ENCODE measurements at regions not wholly inside any gene's neighbourhood (a gene's known extent, or its start where the extent isn't known, plus 50 kb on each side); places are given as distances from the start of the nearest gene placed in this dataset.
"Not testable (repeated sequence)": the region's sequence is repeated elsewhere in the genome, so short reads cannot be mapped to it uniquely, and the experiment has no call there.

DNA sequence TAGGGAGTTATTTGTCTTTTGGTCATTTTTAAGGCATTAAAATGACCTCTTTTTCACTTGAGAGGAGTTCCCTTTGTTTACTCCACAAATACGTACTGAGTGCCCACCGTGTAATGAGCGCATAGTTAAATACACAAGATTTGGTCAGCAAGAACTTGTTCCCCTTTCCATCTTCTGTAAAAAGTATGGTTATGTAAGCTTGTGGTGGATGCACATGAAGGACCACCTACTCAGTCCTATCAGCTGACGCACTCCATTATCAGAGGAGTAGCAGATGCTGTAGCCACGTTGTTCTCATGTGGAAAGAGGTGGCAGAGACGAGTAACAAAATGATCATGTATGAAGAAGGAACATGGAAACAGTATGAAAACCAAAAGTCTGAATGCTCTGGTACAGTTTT lies 78.0 kb upstream of the GARIN1A start:
- Mint-ChIP-seq H3K36me3 (peaks cover 50 to 70% of the 10 kb centered on the region in 2 donors), H3K27ac (peak overlapping the region in 2 of 7 donors; percentile 31 to 75)
- H2AFZ ChIP-seq (ENCODE audit: insufficient read depth, low read depth, low read length, poor library complexity, severe bottlenecking); H3K79me2 ChIP-seq (ENCODE audit: insufficient read depth, low read length); H3K27me3 ChIP-seq (ENCODE audit: control insufficient read depth in 2 of 2, insufficient read depth in 2 of 2, low read length in 2 of 2); H3K9ac ChIP-seq (ENCODE audit: insufficient read depth, low read length, poor library complexity, severe bottlenecking); H3K4me2 ChIP-seq (replicated peaks; ENCODE audit: extremely low read depth, low read length, poor library complexity, severe bottlenecking); H3K4me3 Mint-ChIP-seq; H3K27me3 Mint-ChIP-seq (ENCODE audit: low read depth in 3 of 3); intact Hi-C loops (cut with micrococcal nuclease); H3K9me3 ChIP-seq (replicated peaks in 1 of 2; ENCODE audit: control insufficient read depth in 1 of 2, insufficient read depth in 1 of 2, low read length in 2 of 2); H3K9me3 Mint-ChIP-seq; H3K4me3 ChIP-seq (replicated peaks in 1 of 3; ENCODE audit: low read depth in 2 of 3, low read length in 3 of 3); DNase-seq; H3K4me1 ChIP-seq (ENCODE audit: control insufficient read depth in 1 of 2, insufficient read depth in 2 of 2, low read length in 2 of 2); H3K4me1 Mint-ChIP-seq: not testable (repeated sequence)
- Histone ChIP-seq H3K36me3 (replicated peaks in 1 of 2; ENCODE audit: control insufficient read depth in 1 of 2, insufficient read depth in 2 of 2, low read length in 2 of 2) (peaks cover 42 to 65% of the 10 kb centered on the region in 2 donors), H4K20me1 (ENCODE audit: insufficient read depth, low read length) (peaks cover 47% of the 10 kb centered on the region), H3K27ac (ENCODE audit: low read depth in 1 of 2, low read length in 2 of 2) (peak overlapping the region in 1 of 2 donors; percentile 8)
- no CpG with 5 or more reads among the region's 6 CpGs for WGBS (ENCODE audit: insufficient coverage)

DNA sequence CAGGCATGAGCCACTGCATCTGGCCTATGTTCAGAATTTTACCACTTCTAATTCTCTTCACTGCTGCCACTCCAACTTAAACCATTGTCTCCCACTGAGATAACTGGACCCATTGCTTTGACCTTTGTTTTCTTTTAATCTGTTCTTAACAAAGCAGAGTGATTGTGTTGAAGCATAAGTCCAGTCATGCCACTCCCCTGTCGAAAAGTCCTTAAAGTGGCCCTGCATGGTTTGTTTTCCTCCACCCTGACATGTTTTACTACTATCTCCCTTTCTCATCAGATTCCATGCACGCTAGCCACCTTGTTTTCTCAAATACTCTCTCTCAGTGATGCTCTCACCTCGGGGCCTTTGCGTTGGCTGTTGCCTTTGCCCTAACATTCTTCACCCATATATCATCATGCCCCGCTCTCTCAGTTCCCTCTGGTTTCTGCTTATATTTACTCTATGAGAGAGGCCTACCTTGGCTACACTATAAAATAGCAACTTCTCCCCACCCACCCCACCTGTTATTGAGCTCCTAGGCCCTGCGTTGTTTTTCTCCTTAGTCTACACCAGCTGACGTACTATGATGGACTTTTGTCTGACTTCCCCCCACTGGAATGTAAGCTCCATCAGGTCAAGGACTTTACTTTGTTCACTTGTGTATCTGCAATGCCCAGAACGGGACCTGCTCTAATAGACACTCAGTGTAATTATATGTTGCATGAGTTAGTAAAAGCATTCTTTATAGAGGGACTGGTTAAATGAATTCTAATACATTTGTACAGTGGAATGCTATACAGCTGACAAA lies 75.6 kb upstream of the GARIN1A start:
- Histone ChIP-seq H3K36me3 (replicated peaks in 1 of 2; ENCODE audit: control insufficient read depth in 1 of 2, insufficient read depth in 2 of 2, low read length in 2 of 2) (peaks cover 43 to 75% of the 10 kb centered on the region in 2 donors), H4K20me1 (ENCODE audit: insufficient read depth, low read length) (peaks cover 57% of the 10 kb centered on the region)
- H3K9me3 Mint-ChIP-seq; intact Hi-C loops (cut with micrococcal nuclease); H3K4me1 ChIP-seq (ENCODE audit: control insufficient read depth in 1 of 2, insufficient read depth in 2 of 2, low read length in 2 of 2); H3K9me3 ChIP-seq (replicated peaks in 1 of 2; ENCODE audit: control insufficient read depth in 1 of 2, insufficient read depth in 1 of 2, low read length in 2 of 2); H3K4me3 ChIP-seq (replicated peaks in 1 of 3; ENCODE audit: low read depth in 2 of 3, low read length in 3 of 3); H2AFZ ChIP-seq (ENCODE audit: insufficient read depth, low read depth, low read length, poor library complexity, severe bottlenecking); H3K4me3 Mint-ChIP-seq; H3K27ac ChIP-seq (ENCODE audit: low read depth in 1 of 2, low read length in 2 of 2); H3K4me2 ChIP-seq (replicated peaks; ENCODE audit: extremely low read depth, low read length, poor library complexity, severe bottlenecking); H3K27me3 ChIP-seq (ENCODE audit: control insufficient read depth in 2 of 2, insufficient read depth in 2 of 2, low read length in 2 of 2); H3K9ac ChIP-seq (ENCODE audit: insufficient read depth, low read length, poor library complexity, severe bottlenecking); H3K27me3 Mint-ChIP-seq (ENCODE audit: low read depth in 3 of 3); DNase-seq; H3K4me1 Mint-ChIP-seq; H3K79me2 ChIP-seq (ENCODE audit: insufficient read depth, low read length): not testable (repeated sequence)
- Mint-ChIP-seq H3K36me3 (peaks cover 51 to 73% of the 10 kb centered on the region in 2 donors), H3K27ac (peak overlapping the region in 4 of 7 donors; percentile 12 to 50 (median 33))
- 97% methylated on average over 5 of the region's 8 CpGs for WGBS (ENCODE audit: insufficient coverage)

- H3K4me3 ChIP-seq (replicated peaks in 1 of 3; ENCODE audit: low read depth in 2 of 3, low read length in 3 of 3); H3K4me3 Mint-ChIP-seq; H3K9me3 Mint-ChIP-seq; H3K4me1 ChIP-seq (ENCODE audit: control insufficient read depth in 1 of 2, insufficient read depth in 2 of 2, low read length in 2 of 2); H3K4me1 Mint-ChIP-seq; H3K79me2 ChIP-seq (ENCODE audit: insufficient read depth, low read length); H2AFZ ChIP-seq (ENCODE audit: insufficient read depth, low read depth, low read length, poor library complexity, severe bottlenecking); H3K27me3 Mint-ChIP-seq (ENCODE audit: low read depth in 3 of 3); H3K27me3 ChIP-seq (ENCODE audit: control insufficient read depth in 2 of 2, insufficient read depth in 2 of 2, low read length in 2 of 2); H3K27ac ChIP-seq (ENCODE audit: low read depth in 1 of 2, low read length in 2 of 2); H3K27ac Mint-ChIP-seq; H3K9ac ChIP-seq (ENCODE audit: insufficient read depth, low read length, poor library complexity, severe bottlenecking); DNase-seq; intact Hi-C loops (cut with micrococcal nuclease); H3K9me3 ChIP-seq (replicated peaks in 1 of 2; ENCODE audit: control insufficient read depth in 1 of 2, insufficient read depth in 1 of 2, low read length in 2 of 2); H3K4me2 ChIP-seq (replicated peaks; ENCODE audit: extremely low read depth, low read length, poor library complexity, severe bottlenecking): not testable (repeated sequence)
- Histone ChIP-seq H3K36me3 (replicated peaks in 1 of 2; ENCODE audit: control insufficient read depth in 1 of 2, insufficient read depth in 2 of 2, low read length in 2 of 2) (peaks cover 30 to 68% of the 10 kb centered on the region in 2 donors), H4K20me1 (ENCODE audit: insufficient read depth, low read length) (peaks cover 47% of the 10 kb centered on the region)
- 50% methylated on average over 1 of the region's 5 CpGs for WGBS (ENCODE audit: insufficient coverage)
- peaks cover 50 to 73% of the 10 kb centered on the region in 2 donors for H3K36me3 Mint-ChIP-seq
These were observed 73.1 kb upstream of the GARIN1A start for GRCh38 chr7:128598946-128599345.

Measured in CD14-positive monocyte (primary cell).